KMS-11 (cell line): ENCODE measurements at regions not wholly inside any gene's neighbourhood (a gene's known extent, or its start where the extent isn't known, plus 50 kb on each side); places are given as distances from the start of the nearest gene placed in this dataset.

Experiments used
- H2AFZ ChIP-seq: fragments of 200-600 bp; sonication (generic); 2 replicates; pipeline ENCODE4 v1.6.1; 2016; ENCODE audit warnings: antibody characterized with exemption, mixed run types, low read depth
- H3K27ac ChIP-seq: fragments of 200-600 bp; sonication (generic); 2 replicates; pipeline ENCODE4 v1.6.1; 2016; ENCODE audit warnings: mild to moderate bottlenecking, mixed run types
- H3K27me3 ChIP-seq: fragments of 200-600 bp; sonication (generic); 2 replicates; pipeline ENCODE4 v1.6.1; 2017; ENCODE audit warnings: mild to moderate bottlenecking, low read depth, mixed run types, moderate library complexity; ENCODE audit not compliant: insufficient read depth
- H3K36me3 ChIP-seq: fragments of 200-600 bp; sonication (generic); 2 replicates; pipeline ENCODE4 v1.6.1; 2017; ENCODE audit warnings: mild to moderate bottlenecking, mixed run types; ENCODE audit not compliant: insufficient read depth
- H3K4me1 ChIP-seq: fragments of 200-600 bp; sonication (generic); 2 replicates; pipeline ENCODE4 v1.6.1; 2016; ENCODE audit warnings: mild to moderate bottlenecking, low read depth, mixed run types; ENCODE audit not compliant: poor library complexity, severe bottlenecking
- H3K4me2 ChIP-seq: fragments of 200-600 bp; sonication (generic); 2 replicates; pipeline ENCODE4 v1.7.0; 2016; ENCODE audit warnings: mild to moderate bottlenecking, mixed run types
- H3K4me3 ChIP-seq: fragments of 200-600 bp; sonication (generic); IDR thresholded peaks from 2 replicates; pipeline ENCODE4 v1.6.1; 2017; ENCODE audit warnings: low read depth, low read length, mixed read lengths; ENCODE audit not compliant: insufficient read depth
- H3K79me2 ChIP-seq: fragments of 200-600 bp; sonication (generic); 2 replicates; pipeline ENCODE4 v1.6.1; 2016; ENCODE audit warnings: low read depth, mixed run types; ENCODE audit not compliant: insufficient read depth
- H3K9ac ChIP-seq: fragments of 200-600 bp; sonication (generic); 2 replicates; pipeline ENCODE4 v1.6.1; 2016; ENCODE audit warnings: mild to moderate bottlenecking, mixed run types
- H4K20me1 ChIP-seq: fragments of 200-600 bp; sonication (generic); 2 replicates; pipeline ENCODE4 v1.6.1; 2016; ENCODE audit warnings: mild to moderate bottlenecking, mixed run types; ENCODE audit not compliant: insufficient read depth
- TF ChIP-seq, protein P1 (sequence below): fragments of 200-600 bp; sonication (generic); conservative IDR thresholded peaks from 2 replicates; pipeline ENCODE4 v1.6.1; 2017; ENCODE audit warnings: low read depth, mild to moderate bottlenecking, antibody characterized with exemption, low read length, moderate library complexity, mixed read lengths

GRCh38 chr1:195965036-195965435, 643.2 kb downstream of the KCNT2 start:
- Histone ChIP-seq H3K4me2 (no peak overlapping the region), H3K27me3 (no peaks in the 10 kb centered on the region), H3K4me1 (no peaks in the 10 kb centered on the region), H3K79me2 (no peaks in the 10 kb centered on the region), H3K36me3 (no peaks in the 10 kb centered on the region), H4K20me1 (no peaks in the 10 kb centered on the region), H3K9ac (no peak overlapping the region), H3K27ac (no peak overlapping the region), H3K4me3 (no peak overlapping the region), H2AFZ (no peak overlapping the region)
- TF ChIP-seq, protein P1, sequence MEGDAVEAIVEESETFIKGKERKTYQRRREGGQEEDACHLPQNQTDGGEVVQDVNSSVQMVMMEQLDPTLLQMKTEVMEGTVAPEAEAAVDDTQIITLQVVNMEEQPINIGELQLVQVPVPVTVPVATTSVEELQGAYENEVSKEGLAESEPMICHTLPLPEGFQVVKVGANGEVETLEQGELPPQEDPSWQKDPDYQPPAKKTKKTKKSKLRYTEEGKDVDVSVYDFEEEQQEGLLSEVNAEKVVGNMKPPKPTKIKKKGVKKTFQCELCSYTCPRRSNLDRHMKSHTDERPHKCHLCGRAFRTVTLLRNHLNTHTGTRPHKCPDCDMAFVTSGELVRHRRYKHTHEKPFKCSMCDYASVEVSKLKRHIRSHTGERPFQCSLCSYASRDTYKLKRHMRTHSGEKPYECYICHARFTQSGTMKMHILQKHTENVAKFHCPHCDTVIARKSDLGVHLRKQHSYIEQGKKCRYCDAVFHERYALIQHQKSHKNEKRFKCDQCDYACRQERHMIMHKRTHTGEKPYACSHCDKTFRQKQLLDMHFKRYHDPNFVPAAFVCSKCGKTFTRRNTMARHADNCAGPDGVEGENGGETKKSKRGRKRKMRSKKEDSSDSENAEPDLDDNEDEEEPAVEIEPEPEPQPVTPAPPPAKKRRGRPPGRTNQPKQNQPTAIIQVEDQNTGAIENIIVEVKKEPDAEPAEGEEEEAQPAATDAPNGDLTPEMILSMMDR = no peak

GRCh38 chr1:195964516-195964915, 643.7 kb downstream of the KCNT2 start:
- Histone ChIP-seq H3K4me2 (no peak overlapping the region), H3K4me3 (no peak overlapping the region), H2AFZ (no peak overlapping the region), H3K79me2 (no peaks in the 10 kb centered on the region), H4K20me1 (no peaks in the 10 kb centered on the region), H3K27me3 (no peaks in the 10 kb centered on the region), H3K36me3 (no peaks in the 10 kb centered on the region), H3K27ac (no peak overlapping the region), H3K4me1 (no peaks in the 10 kb centered on the region), H3K9ac (no peak overlapping the region)
- TF ChIP-seq, protein P1 = no peak

GRCh38 chr1:195962051-195962450, 646.2 kb downstream of the KCNT2 start:
- no peaks in the 10 kb centered on the region for H3K36me3 ChIP-seq
- H3K4me1 ChIP-seq = no peaks in the 10 kb centered on the region
- no peaks in the 10 kb centered on the region for H4K20me1 ChIP-seq
- H3K27me3 ChIP-seq = no peaks in the 10 kb centered on the region
- no peak overlapping the region for H3K4me2 ChIP-seq
- no peak overlapping the region for H3K27ac ChIP-seq
- H2AFZ ChIP-seq = no peak overlapping the region
- no peak overlapping the region for H3K4me3 ChIP-seq
- no peaks in the 10 kb centered on the region for H3K79me2 ChIP-seq
- TF ChIP-seq, protein P1 = no peak
- H3K9ac ChIP-seq = no peak overlapping the region

GRCh38 chr1:195960580-195960979, 647.7 kb downstream of the KCNT2 start:
- Histone ChIP-seq H4K20me1 (no peaks in the 10 kb centered on the region), H3K36me3 (no peaks in the 10 kb centered on the region), H3K4me2 (no peak overlapping the region), H3K27ac (no peak overlapping the region), H3K27me3 (no peaks in the 10 kb centered on the region), H2AFZ (no peak overlapping the region), H3K79me2 (no peaks in the 10 kb centered on the region), H3K9ac (no peak overlapping the region), H3K4me1 (no peaks in the 10 kb centered on the region), H3K4me3 (no peak overlapping the region)
- TF ChIP-seq, protein P1 = no peak
